GM18867 (cell line): ENCODE measurements at regions not wholly inside any gene's neighbourhood (a gene's known extent, or its start where the extent isn't known, plus 50 kb on each side); places are given as distances from the start of the nearest gene placed in this dataset.
"Not testable (repeated sequence)": the region's sequence is repeated elsewhere in the genome, so short reads cannot be mapped to it uniquely, and the experiment has no call there.

Source experiments
- ATAC-seq: cut with Tn5 transposase; IDR thresholded peaks from one replicate; pipeline ENCODE4 v1.9.1; 2021; ENCODE audit warnings: mild to moderate bottlenecking, moderate library complexity; ENCODE audit not compliant: unreplicated experiment

- no peak for ATAC-seq
Observed at GRCh38 chr6:133046576-133046975, 194.6 kb upstream of the EYA4 start.

DNA sequence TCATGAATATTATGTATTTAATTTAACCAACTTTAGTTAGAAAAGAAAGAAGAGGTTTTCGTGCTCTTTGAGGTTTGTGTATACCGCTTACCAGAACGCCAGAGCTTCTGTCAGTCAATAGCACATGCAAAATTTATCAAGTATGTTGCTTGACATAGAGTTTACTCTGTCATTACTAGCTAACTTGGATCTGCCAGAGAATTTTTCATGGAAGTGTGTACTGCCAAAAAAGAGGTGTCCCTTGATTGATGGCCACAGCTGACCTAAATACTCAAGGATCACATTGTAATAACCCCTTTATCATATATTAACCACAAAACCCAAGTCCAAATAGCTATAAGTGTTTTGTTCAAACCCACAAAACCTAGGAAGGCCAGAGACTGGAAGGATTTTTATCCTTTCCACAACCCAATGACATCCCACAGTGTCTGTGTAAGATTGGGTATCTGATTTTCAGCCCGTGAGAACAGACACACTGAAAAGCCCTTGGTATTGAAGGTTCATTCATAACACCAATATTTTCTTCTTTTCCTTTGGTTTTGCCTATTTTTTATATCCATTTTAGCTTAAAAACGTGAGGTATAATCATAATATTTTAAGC, 194.0 kb upstream of the EYA4 start:
- no peak for ATAC-seq

DNA sequence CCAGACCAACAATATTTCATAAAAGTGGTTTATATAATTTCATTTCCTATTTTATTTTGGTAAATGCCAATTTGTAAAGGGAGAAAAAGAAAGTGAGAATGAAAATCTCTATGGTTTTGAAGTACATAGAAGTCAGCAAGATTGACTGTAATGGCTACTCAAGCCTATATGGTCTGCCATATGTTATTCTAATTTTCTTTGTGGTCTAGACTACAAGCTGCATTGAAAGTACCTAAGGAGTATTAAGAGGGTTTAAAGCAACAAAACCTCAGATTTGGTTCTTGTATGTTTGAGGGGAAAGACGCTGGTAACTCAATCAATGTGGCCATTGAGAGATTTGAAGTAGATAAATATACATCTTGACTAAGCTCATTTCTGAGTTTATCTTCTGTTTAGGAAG, 193.5 kb upstream of the EYA4 start:
- no peak for ATAC-seq

GRCh38 chr6:133051240-133051639, 189.9 kb upstream of the EYA4 start:
- ATAC-seq = no peak

GRCh38 chr6:133052465-133052864, 188.7 kb upstream of the EYA4 start:
- no peak for ATAC-seq

DNA sequence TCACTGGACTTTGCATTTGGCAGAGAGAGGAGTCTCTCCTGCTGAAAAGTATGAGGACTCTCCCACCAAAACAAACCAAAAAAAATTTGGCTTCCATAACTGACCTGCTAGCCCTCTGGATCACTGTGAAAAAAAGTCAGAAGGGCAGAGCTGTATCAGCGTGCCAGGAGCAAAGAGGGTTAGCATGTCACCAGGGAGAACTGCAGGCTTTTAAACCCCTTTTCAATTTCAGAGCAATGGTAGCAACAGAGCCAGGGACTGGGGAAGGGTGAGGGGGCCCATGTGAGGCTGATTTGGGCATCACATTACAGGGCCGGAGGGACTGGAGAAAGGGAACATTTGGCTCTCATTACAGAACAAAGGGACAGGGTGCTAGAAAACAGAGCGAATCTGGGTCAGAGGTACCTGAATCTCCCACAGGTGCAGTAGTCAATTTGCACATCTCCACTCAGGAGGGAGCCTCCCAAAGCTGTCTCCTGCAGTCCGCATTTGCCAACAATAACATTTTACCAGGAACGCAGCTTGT, 185.7 kb upstream of the EYA4 start:
- no peak for ATAC-seq

DNA sequence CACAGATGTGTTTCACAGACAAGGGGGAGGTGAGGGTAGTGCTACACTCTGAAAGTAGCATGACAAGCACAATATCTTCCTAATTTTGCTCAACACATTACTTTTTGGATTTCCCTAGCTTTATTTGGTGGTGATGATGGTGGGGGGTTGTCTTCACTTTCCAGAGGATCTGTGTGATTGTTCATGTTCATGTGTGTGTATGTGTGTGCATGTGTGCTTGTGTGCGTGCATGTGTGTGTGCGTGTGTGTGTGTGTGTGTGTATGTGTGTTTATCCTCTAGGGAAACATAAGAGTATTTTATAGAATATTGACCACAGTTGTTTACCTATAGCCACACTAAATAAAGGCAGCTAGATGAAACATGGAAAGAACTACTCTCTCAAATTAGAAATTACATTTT, 183.8 kb upstream of the EYA4 start:
- ATAC-seq = no peak

GRCh38 chr6:133062077-133062476, 179.1 kb upstream of the EYA4 start:
- ATAC-seq = no peak

- ATAC-seq = no peak
Observed at GRCh38 chr6:133062696-133063306, 178.4 kb upstream of the EYA4 start.

DNA sequence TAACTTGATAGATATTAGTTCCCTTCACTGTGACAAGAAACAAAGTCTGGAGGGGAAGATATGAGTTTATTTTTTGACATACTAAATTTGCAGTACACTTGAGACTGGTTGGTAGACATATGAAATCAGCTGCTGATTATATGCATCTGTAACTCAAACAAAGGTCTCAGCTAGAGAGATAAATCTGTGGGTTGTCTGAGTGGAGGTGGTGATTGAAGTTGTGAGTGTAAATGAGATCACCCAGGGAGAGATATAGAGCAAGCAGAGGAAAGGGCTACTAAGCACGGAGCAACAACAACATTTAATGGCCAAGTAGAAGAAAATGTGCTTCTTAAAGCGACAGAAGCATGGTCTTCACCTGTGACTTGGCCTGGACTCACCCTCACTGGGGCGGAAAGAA, 173.2 kb upstream of the EYA4 start:
- no peak for ATAC-seq

- ATAC-seq = no peak
Observed at GRCh38 chr6:133070410-133071043, 170.6 kb upstream of the EYA4 start.

DNA sequence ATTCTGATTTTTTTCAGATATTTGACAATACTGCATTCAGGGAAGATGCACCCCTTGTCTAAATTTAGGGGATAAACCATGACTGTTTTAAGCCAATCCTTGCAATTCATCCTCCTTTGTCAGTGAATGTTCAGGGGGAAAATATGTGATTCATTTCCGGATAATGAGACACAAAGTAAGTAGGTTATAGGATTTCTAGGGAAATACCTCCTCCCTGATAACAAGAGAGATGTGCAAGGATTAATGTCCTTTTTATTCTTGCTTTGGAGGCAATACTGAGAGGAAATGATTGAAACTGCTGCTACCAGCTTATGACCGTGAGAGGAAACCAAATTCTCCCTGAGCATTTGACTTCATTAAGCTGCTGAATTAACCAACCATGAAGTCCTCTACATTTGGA, 161.3 kb upstream of the EYA4 start:
- no peak for ATAC-seq

DNA sequence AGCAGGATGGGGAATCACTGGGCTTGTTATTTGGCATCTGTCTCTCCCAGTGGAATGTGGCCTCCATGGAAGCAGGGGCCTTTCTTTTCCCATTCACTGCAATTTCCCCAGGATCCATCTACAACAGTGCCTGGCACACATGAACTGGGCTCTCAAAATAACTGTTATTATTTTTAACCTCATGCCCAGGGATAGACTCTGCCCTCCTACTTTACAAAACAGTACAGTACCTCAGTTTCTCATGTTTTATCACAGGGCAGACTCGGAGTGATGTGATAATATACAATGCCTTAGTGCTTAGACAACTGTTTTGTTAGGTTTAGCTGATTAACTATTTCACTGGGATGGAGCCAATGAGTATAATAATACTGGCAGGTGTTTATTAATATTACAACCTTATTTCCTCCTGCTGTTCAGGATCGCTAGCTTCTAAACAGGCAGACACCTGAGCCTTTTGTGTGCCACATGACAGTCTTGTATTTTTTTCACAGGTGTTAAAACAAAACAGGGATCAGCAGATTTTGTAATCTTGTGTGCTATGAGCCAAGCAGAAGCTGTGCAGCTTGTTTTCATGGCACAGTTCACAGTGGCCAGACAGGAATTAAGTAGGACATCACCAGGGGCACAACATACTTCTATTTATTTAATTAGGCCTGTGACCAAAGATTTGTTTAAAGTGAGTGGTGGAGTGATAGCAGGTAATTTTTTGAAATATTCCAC, 157.7 kb upstream of the EYA4 start:
- ATAC-seq = no peak

GRCh38 chr6:133085471-133085870, 155.7 kb upstream of the EYA4 start:
- no peak for ATAC-seq

GRCh38 chr6:133085896-133086295, 155.3 kb upstream of the EYA4 start:
- ATAC-seq = no peak

DNA sequence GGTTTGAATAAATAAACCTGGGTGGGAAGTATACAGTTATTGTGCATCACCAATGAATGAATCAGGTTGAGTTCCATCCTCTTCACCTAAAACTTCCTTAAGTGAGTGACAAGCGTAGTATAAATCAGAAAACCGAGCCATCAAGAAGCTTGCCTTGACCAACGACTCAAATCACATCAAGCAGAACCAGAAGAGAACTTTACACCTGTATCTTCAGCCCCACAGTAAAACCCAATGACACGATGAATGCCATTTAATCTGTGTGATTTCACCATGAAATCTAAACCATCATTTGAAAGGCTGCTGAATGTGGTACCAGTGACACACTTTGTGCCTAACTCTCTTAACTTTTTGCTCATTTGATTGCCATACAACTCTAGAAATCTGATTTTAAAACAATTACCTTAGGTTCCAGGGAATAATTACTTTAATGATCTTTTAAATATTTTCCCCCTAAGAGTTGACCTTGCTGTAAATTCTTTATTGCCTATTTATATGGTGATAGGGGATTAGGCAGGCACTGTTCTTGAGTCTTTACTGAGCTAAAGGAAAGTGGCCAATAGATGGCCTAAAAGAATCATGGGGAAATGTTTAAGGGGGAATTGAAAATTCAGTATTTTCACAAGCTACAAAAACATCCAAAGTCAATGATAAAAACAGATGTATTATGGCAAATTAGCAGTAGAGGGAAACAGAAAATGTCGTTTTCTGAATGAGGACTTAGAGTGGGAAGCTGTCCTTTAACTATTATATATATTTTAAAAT, 152.0 kb upstream of the EYA4 start:
- no peak for ATAC-seq

DNA sequence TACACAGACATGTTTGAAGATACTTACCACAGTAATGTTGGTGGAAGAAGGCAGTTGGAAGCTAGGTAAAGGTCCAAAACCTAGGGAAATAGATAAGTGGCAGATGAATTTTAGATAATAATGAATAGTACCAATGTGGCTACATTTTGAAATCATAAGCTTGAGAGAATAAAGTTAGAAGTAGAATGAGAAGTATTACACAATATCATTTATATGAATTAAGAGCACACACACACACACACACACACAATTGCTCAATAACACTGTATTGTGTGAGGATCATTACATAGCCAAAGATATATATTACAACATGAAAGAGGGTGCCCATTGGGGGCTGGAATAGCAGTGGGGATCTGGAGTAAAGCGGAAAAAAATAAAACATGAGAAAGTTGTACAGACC, 149.0 kb upstream of the EYA4 start:
- ATAC-seq = no peak

DNA sequence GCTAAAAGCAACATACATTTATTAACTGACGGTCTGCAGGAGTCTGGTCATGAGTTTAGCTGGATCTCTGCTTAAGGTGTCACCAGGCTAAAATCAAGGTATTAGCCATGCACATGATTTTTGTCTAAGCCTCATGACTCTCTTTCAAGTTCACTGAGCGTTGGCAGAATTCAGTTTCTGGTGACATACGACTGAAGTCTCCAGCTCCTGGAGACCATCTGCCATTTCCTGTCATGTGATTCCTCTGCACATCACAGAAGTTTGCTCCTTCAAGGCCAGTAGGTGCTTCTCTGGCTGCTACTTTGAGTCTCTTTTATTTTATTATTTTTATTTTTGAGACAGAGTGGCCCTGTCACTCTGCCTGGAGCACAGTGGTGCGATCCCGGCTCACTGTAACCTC, 148.4 kb upstream of the EYA4 start:
- no peak for ATAC-seq

DNA sequence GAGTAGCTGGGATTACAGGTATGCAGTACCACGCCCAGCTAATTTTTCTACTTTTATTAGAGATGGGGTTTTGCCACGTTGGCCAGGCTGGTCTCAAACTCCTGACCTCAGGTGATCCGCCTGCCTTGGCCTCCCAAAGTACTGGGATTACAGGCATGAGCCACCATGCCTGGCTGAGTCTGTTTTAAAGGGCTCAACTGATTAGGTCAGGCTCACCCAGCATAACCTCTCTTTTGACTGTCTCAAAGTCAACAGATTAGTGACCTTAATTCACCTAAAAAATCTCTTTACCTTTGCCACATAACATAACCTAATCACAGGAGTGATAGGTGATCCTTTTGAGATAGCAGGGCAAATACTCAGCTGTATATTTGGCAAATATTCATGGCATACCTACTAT, 147.9 kb upstream of the EYA4 start:
- ATAC-seq = not testable (repeated sequence)

DNA sequence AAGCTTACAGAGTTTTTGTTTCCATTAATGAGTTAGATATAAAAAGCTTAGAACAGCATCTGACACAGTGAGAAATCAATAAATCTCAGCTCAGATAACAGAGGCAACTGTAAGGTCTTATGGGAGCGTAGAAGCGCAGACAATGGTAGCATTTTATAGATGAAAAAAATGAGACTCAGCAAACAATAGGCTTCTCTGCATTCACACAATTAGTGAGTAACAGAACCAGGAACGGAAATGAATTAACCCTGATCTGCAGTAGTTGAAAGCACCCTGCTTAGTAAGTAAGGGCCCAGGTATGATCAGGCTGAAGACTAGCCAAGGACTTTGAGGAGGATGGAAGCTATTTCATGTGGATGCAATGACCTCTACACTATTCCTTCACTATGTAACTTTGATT, 147.2 kb upstream of the EYA4 start:
- ATAC-seq = no peak

- no peak for ATAC-seq
Observed at GRCh38 chr6:133097208-133097607, 143.9 kb upstream of the EYA4 start.
